Activated T-cell treated with anti-CD3 and anti-CD28 coated beads, Interleukin-2, amount 50 U/mL, for 48 hours (primary cell): ENCODE measurements at regions not wholly inside any gene's neighbourhood (a gene's known extent, or its start where the extent isn't known, plus 50 kb on each side); places are given as distances from the start of the nearest gene placed in this dataset.
"Not testable (repeated sequence)": the region's sequence is repeated elsewhere in the genome, so short reads cannot be mapped to it uniquely, and the experiment has no call there.

Experiments used
- DNase-seq, 2 experiments: peaks; one replicate each; pipeline ENCODE4 v3.0.0-alpha.2; 2020

DNA sequence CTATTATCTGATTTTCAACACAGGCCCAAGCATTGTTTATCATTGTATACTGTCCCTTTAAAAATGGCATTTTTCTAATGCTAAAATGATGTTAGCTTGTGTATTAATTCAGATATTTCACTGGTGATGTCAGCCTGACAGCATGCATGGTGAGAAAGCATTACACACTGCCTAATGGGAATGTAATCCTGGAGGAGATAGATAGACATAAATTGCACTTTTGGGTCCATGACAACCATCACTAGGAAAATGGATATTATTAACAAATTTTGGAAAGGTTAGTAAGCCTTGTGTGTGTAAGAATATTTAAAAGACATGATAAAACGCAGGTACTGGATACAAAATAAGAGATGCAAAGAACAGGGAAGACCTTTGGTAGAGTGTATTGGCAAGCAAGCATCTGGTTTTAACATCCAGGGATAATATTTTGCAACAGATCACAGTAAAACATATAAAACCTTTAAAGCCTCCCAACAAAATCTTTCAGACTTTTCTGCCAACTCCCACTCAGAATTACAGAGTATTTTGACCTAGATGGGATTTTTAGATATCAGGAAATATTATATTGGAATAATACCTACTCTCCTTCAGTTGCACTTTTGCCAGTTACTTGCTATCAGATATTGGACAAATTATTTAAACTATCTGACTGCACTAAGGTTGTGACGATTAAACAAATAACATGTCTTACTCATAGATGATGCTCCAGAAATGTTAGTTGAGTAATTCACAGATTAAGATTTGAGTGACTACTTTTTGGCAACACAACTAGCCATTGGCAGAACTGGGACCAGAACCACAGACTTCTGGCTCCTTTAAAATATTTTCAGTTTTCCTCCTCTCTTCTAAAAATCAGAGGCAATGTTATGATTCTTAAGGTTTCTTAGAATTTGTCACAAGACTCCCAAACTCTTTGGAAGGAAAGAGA is 291.6 kb upstream of the SEMA3C start:
- DNase-seq: no peak

DNA sequence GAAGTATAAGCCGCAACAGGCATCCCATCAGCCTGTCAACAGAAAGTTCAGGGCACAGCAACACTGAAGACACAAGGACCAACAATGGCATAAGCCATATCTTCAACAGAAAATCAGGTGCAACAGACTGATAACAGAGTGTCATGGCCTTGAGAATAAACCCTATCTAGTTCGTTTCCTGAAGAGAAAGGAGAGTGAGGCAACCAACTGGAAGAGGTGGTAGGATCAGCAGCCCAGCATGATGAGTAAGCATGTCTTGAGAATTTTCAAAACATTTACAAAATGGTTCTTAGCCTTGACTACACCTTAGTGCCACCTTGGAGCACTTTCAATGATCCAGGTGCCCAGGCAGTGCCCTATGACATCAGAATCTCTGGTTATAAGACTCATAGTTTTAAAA is 290.2 kb upstream of the SEMA3C start:
- DNase-seq: no peak

DNA sequence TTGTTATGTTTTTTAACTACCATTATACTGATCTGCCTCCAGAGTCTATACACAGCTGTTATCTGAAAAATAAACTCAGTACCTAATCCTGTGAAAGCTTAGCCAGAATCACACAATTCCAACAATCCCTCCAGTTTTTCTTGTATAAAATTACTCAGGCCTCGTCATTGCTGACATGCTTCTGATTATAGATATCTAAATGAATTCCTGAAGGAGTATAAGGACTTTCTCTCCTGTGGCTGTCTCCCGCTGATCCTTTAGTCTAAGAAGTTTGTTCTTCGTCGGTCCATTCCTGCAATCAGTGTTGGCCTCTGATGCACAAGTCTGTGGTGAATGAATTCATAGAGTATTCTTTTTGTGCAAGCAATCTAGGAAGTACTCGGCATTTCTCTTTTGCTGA is 288.9 kb upstream of the SEMA3C start:
- DNase-seq: no peak

DNA sequence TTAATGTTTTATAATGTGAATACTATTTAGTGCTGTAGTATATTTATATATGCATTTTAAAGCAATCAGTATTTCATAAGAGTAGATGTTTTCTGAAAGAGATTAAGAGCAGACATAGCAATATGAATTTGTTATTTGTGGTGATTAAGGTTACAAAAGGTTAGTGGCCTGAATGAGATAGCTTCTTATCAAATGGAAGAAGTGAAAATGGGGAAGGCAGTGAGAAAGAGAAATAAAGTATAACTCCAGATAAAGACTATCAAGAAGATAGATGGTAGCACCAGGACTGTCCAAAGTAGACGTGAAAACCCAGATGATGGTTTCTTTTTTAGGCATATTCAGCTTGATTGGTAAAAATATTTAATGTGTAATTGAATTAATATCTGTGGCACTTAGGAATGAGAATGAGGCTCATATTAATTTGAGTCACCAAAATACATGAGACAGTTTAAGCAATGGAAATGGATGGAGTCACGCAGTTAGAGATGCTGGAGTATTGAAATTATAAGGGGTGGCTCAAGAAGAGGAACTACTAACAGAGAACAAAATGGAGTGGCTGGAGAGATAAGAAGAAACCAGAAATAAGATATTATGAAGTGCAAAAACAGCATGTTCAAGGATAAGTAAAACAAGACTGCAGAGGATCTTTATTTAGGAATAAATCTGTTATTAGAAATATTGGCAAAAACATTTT is 288.0 kb upstream of the SEMA3C start:
- no peak for DNase-seq

DNA sequence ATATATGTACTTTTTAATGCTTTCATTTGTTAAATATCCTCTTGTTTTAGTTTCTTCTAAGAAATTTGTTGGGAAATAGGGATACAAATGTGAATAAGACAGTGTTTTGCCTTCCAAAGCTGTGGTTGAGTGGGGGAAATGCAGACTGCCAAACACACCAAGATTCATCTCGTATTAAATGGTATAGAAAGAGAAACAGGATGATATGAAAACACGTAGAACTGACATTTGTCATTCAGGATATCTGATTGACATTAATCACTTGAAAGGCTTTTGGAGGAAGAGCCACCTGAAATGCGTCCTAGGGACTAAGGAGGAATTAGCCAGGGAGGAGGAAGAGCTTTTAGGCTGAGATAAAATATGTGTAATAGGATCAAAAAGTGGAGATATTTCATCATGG is 287.4 kb upstream of the SEMA3C start:
- DNase-seq: no peak

DNA sequence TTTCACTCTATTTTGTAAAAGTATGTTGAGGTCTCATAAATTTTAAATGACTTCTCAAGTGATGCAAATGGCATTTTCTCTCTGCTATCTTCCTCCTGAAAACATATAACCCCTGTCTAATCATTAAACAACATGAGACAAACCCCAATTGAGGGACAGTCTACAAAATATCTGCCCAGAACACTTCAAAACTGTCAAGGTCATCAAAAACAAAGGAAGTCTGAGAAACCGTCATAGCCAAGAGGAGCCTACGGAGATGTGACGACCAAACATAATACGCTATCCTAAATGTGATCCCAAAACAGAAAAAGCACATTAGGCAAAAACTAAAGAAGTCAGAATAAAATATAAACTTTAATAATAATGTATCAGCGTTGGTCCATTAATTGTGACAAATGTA is 282.3 kb upstream of the SEMA3C start:
- DNase-seq: no peak

DNA sequence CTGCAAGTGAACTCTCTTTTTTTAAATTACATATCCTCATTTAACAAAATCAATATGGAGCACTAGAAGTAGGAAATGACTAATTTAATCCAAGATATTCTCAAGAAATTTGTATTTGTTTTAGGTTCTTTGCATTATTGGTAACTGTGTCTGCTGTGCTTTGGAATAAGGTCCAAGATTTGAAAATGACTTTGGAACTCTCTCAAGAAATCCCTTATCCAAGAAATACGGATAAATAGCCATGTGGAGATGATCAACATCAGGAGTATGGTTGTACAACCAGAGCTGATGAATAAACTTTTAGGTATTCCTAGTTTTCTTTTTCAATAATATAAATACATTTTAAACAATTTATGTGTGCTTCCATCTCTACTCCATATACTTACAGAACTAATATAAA is 279.9 kb upstream of the SEMA3C start:
- no peak for DNase-seq

DNA sequence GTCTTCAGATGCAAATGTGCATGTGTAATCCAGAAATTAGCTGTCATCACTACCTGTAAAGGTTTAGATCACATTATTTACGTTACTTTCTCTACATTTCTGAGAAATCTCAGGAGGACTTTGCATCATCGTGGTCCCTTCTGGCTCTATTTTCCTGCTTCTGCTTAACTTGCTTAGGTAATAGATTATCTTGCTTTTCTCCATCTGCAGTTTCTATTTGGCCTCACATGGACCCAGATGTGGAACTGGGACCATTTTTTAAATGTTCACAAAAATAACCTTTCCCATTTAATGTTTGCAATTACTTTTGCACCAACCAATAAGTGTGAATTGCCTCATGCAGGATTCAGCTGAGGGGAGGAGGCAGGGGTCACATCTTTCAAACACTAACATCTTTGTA is 278.4 kb upstream of the SEMA3C start:
- DNase-seq: no peak

DNA sequence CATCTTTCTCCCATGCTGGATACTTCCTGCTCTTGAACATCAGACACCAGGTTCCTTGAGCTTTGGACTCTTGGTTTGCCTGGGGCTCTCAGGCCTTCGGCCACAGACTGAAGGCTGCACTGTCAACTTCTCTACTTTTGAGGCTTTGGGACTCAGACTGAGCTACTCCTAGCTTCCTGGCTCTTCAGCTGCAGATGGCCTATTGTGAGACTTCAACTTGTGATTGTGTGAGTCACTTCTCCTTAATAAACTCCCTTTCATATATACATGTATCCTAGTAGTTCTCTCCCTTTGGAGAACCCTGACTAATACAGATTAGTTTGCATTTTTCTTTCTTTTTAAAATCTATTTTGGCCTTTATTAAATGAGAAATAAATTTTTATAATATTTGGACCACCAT is 276.2 kb upstream of the SEMA3C start:
- DNase-seq: no peak

DNA sequence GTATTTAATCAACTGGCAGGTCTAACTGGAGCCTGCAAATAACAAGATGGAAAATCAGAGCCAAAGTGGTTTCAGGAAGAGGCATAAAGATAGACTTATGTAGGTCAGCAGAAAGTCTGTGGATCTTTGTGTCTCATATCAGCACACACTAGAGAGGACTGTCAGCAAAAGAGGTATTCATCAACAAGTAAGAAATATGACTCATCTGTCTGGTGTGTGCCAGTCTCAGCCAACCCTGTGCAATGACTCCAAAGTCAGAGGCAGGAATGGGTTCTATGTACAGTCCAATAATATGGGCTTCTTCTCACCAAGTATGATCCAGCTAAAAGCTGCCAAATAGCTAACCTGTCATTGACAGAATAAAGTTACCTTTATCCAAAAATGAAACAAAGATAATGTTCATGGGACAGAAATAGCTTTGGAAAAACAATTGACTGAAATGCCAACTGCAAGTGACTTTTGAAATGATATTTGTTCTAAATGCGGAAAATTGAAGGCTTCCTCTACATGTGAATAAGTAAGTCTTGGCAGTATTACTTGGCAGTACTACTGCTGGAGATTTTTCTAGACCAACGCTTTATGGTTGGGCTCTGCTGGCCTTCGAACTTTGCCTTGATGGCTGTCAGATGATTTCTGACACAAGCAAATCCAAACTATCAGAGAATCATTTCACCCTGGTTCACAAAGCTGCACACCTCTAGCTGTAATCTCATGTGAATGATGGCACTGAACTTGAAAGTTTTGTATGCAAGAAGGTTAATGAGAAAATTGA is 272.3 kb upstream of the SEMA3C start:
- DNase-seq: no peak

DNA sequence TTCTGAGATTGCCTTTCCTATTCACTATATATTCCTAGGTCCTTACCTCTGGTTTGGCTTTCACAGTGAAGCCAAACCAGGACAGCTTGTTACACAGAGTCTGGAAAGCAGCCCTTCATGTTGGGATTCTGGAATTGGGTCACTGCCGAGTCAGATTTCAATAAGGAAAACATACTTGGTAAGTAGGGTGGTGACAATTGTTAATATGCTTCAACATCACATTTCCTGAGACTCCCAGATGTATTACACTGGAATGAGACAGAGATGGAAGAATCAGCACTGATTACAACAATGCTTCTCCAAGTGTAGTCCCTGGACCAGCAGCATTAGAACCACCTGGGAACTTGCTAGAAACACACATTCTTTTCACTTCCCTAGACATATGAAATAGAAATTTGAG is 268.9 kb upstream of the SEMA3C start:
- no peak for DNase-seq

DNA sequence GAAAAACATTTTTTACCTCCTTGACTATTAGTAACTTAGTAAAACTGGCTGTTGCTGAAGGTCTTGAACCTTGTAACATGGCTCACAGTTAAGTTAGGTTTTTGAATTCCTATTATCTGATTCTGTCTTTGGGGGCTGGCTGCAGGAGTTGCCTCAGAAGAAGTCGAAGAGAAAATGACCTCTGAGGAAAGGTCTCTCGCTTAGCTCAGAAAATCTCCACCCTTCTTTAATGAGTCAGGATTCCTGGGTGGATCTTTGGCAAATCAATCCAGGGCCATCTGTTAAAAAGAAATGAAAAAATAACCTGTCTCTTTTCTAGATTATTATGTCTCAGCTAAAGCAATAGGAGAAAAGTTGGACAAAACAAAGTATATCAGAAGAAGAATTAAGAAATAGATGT is 267.8 kb upstream of the SEMA3C start:
- DNase-seq: no peak

DNA sequence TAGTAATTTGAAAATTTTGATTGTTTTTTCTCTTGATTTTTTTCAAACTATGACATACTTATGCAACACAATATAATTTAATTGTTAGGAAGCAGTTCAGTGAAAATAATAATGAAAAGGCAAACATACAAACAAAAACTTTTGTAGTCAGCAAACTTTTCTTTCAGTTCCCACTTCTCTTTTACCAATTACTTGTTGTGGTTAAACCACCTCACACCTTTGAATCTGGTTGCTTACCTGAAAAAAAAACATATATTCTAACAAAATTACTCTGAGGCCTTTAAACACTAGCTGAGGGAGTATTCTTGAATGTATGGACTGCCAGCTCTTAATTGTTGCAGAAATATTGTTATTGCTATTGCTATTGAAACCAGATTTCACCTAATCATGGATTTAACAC is 266.2 kb upstream of the SEMA3C start:
- DNase-seq: no peak

DNA sequence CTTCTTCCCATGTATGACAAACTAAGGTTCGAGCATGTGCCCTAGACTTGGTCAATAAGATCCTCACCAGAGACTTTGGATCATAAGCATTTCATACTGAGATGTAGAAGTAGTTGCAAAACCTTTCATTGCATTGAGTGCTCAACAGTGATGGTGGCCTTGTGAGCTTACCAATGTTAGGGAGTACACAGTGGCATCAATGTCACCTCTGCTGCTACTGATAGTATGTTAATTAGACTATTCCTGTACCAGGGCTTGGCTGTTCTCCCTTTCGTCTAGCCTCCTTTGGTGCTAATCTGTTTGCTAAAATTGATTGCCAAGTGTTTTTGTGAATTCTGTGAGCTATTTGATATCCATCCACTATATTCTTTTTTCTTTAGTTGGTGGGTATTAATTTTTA is 264.5 kb upstream of the SEMA3C start:
- DNase-seq: no peak

DNA sequence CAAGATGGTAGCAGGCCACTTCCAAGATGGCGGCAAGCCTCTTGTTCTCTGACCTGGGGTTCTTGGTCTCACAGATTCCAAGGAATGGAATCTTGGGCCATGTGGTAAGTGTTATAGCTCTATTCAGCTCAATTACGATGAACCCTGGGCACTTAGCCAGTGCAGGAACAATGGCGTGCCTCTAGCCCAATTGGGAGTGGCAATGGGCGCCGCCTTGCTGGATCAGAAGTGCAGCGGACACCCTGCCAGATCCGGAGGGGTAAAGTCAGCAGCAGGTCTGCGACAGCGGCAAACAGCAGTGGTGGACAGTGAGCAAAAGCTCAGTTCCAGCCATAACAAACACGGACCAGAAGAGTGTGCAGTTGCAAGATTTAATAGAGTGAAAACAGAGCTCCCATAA is 263.2 kb upstream of the SEMA3C start:
- not testable (repeated sequence) for DNase-seq

DNA sequence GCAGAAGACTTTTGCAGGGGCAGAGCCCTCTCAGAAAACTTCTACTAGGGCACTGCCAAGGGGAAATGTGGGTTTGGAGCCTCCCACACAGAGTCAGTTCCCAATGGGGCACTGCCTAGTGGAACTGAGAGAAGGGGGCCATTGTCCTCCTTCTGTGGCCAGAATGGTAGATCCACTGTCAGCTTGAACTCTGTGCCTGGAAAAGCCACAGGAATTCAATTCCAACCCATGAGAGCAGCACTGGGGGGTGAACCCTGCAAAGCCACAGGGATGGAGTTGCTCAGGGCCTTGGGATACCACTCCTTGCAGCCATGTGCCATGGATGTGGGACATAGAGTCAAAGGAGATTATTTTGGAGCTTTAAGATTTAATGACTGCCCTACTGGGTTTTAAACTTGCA is 262.2 kb upstream of the SEMA3C start:
- DNase-seq: no peak

DNA sequence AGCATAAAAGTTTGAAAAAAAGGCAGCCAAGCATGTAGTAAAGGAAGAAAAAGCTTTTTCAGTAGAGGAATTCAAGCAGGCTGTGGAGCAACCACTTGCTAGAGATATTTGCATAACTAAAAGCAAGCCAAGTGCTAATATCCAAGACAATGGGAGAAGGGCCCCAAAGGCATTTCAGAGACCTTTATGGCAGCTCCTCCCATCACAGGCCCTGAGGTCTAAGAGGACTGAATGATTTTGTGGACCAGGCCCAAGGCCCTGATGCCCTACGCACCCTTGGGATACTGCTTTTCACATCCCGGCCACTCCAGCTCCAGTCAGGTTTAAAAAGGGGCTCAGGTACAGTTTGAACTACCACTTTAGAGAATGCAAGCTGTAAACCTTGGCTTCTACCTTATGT is 261.7 kb upstream of the SEMA3C start:
- no peak for DNase-seq

DNA sequence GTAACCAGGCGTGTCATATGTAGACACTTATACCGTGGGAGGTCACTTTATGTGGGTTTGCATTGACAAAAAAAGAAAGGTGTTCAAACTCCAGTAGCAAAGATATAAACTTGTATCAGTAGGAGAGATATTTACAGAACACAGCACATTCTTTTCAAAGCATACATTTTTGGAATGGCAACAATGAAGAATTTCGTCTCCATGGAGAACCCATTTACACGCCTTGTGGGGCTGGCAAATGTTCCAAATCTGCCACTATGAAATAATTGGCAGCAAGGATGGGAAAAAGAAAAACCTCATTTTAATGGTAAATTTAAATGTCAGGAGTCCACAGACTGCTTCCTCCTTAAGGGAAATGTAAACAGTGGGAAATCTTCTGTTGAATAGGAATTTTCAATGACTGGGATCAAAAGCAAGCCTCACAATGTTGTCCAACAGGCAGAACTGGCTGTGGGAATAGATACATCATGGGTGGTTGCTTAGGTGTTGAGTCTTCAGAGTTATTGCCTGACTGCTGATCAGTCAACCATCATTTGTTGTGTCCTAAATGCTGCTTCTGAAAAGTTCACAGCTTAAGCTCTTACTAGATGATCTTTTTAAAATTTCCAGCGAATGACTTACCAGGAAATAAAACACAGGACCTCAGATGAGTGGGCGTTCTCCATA is 256.6 kb upstream of the SEMA3C start:
- DNase-seq: no peak

DNA sequence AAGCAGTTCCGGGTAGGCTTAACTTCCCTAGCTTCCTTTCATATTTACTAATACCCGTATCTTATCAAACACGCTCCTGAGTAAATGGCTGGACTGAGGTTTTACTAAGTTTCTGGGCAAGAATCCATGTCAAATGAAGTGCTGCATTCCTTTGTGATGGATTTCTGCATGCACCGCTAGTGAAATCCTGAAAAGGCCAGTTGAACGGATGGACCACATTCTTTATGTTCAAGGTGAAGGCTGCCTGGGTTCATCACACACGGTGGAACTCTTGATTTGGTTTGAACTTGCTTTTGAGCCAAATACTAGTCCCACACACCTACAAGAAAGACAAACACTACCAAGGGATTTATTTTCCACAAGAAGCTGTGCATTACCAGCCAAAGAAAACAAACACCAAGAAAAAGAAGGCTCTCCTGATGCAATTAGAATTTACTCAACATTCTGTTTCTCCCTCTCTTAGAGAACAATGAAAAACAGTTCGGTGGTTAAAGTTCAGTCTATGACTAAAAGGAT is 255.0 kb upstream of the SEMA3C start:
- DNase-seq: no peak

DNA sequence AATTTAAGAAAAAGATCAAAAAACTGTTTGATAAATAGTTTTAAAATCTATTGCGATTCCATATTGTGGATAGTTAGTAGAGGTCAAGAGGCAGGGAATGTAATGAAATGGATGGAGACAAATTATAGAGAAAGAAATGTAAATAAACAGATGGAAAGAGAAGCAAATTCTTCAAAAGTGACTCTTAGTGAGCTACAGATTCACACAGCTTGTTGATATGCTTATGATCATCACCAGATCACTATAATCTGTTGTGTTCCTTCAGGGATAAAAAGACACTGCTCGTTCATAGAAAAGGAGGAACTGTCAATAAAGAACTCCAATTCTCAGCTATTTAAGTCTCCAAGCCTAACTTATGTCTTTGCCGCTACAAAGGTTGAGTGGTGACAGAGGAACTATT is 251.4 kb upstream of the SEMA3C start:
- DNase-seq: no peak

DNA sequence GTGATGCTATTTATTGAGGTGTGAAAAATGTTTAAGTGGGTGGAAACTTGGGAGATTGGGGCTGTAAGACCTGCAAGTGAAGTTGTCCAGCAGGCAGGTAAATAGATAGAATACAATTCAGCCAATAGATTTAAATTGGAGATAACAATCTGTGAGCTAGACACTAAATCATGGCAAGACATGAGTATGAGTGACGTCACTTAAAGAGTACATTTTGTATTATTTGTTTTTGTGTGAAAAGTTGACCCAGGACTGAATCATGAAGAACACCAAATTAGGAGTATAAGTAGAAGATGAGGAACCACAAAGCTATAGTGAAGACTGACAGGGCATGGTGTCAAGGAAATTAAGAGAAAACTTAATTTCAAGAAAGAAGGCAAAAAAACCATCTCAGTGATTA is 249.1 kb upstream of the SEMA3C start:
- no peak for DNase-seq

DNA sequence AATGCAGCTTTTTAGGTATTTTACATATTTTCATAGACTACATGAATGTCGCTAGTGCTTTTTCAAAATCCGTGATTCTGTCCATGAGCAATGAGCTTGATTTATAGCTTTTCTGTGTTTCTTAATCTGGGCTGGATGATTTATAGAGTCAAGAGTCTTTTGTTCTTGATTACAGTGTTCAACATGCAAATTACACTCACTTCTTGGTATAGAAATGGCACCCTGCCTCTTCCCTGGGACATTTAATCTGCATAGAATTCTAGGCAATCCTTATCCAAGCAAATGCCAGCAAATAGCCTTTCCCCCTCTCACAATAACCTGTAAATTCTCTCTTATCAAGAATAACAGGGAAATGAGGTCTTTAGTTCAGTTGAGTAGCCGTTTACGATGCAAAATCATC is 246.2 kb upstream of the SEMA3C start:
- DNase-seq: no peak
